GM12878 (cell line): ENCODE measurements at regions not wholly inside any gene's neighbourhood (a gene's known extent, or its start where the extent isn't known, plus 50 kb on each side); places are given as distances from the start of the nearest gene placed in this dataset.

ENCODE experiments used
- BHLHE40 ChIP-seq, 2 experiments: fragments of 450-650 bp in 1 of 2; IDR thresholded peaks; 2 replicates each; pipeline ENCODE4 v1.6.1; 2011 to 2017; ENCODE audit warnings: low read depth in 2 of 2, borderline replicate concordance in 1 of 2, improper control_type of control experiment in 1 of 2, low read length in 1 of 2, mild to moderate bottlenecking in 1 of 2
- ELK1 ChIP-seq: IDR thresholded peaks from 2 replicates; pipeline ENCODE4 v1.6.1; 2012; ENCODE audit warnings: low read depth, low read length, improper control_type of control experiment
- EZH2 ChIP-seq: IDR thresholded peaks from 2 replicates; pipeline ENCODE4 v1.6.1; 2012; ENCODE audit warnings: low read depth, mild to moderate bottlenecking, control low read depth, inconsistent platforms, low read length, borderline replicate concordance; ENCODE audit not compliant: control insufficient read depth
- PKNOX1 ChIP-seq: fragments of 450-650 bp; IDR thresholded peaks from 2 replicates; pipeline ENCODE4 v1.6.1; 2016; ENCODE audit warnings: mild to moderate bottlenecking
- RAD21 ChIP-seq: IDR thresholded peaks from 2 replicates; pipeline ENCODE4 v1.6.1; 2011; ENCODE audit warnings: mild to moderate bottlenecking, low read depth, low read length, moderate library complexity; ENCODE audit not compliant: insufficient read depth
- SP1 ChIP-seq: IDR thresholded peaks from one replicate; pipeline ENCODE4 v1.6.1; 2011; ENCODE audit warnings: low read depth, low read length
- SREBF1 ChIP-seq: IDR thresholded peaks from 2 replicates; pipeline ENCODE4 v1.6.1; 2012; ENCODE audit warnings: mild to moderate bottlenecking, low read length
- YY1 ChIP-seq: IDR thresholded peaks from 2 replicates; pipeline ENCODE4 v1.6.1; 2011; ENCODE audit warnings: low read depth, mild to moderate bottlenecking, low read length
- TF ChIP-seq, protein P1 (sequence below), 3 experiments: IDR thresholded peaks in 2 of 3; conservative IDR thresholded peaks in 1 of 3; 2 replicates each; pipeline ENCODE4 v1.5.1; 2011; ENCODE audit warnings: low read depth in 3 of 3, low read length in 3 of 3, mild to moderate bottlenecking in 3 of 3, control low read depth in 2 of 3, moderate library complexity in 2 of 3, inconsistent platforms in 1 of 3, mixed read lengths in 1 of 3; ENCODE audit not compliant: control insufficient read depth in 2 of 3, insufficient read depth in 1 of 3; ENCODE audit errors: extremely low read depth in 1 of 3
- TF ChIP-seq, protein P2 (sequence below): IDR thresholded peaks from 2 replicates; pipeline ENCODE4 v1.6.1; 2012; ENCODE audit warnings: improper control_type of control experiment, low read depth, low read length; ENCODE audit not compliant: insufficient replicate concordance
- TF ChIP-seq, protein P3 (sequence below): IDR thresholded peaks from 2 replicates; pipeline ENCODE4 v1.6.1; 2011; ENCODE audit warnings: low read depth, low read length, improper control_type of control experiment, borderline replicate concordance

GRCh38 chr4:141885112-141885511 is 248.7 kb downstream of the IL15 start:
- TF ChIP-seq YY1, result no peak
- TF ChIP-seq, protein P1, sequence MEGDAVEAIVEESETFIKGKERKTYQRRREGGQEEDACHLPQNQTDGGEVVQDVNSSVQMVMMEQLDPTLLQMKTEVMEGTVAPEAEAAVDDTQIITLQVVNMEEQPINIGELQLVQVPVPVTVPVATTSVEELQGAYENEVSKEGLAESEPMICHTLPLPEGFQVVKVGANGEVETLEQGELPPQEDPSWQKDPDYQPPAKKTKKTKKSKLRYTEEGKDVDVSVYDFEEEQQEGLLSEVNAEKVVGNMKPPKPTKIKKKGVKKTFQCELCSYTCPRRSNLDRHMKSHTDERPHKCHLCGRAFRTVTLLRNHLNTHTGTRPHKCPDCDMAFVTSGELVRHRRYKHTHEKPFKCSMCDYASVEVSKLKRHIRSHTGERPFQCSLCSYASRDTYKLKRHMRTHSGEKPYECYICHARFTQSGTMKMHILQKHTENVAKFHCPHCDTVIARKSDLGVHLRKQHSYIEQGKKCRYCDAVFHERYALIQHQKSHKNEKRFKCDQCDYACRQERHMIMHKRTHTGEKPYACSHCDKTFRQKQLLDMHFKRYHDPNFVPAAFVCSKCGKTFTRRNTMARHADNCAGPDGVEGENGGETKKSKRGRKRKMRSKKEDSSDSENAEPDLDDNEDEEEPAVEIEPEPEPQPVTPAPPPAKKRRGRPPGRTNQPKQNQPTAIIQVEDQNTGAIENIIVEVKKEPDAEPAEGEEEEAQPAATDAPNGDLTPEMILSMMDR (IDR thresholded peaks at IDR 0.05 in 2 of 3, conservative IDR thresholded peaks at IDR 0.05 in 1 of 3; ENCODE audit: control insufficient read depth in 2 of 3, extremely low read depth in 1 of 3, insufficient read depth in 1 of 3, low read depth in 3 of 3, low read length in 3 of 3), result no peak
- no peak for TF ChIP-seq SREBF1
- TF ChIP-seq, protein P2, sequence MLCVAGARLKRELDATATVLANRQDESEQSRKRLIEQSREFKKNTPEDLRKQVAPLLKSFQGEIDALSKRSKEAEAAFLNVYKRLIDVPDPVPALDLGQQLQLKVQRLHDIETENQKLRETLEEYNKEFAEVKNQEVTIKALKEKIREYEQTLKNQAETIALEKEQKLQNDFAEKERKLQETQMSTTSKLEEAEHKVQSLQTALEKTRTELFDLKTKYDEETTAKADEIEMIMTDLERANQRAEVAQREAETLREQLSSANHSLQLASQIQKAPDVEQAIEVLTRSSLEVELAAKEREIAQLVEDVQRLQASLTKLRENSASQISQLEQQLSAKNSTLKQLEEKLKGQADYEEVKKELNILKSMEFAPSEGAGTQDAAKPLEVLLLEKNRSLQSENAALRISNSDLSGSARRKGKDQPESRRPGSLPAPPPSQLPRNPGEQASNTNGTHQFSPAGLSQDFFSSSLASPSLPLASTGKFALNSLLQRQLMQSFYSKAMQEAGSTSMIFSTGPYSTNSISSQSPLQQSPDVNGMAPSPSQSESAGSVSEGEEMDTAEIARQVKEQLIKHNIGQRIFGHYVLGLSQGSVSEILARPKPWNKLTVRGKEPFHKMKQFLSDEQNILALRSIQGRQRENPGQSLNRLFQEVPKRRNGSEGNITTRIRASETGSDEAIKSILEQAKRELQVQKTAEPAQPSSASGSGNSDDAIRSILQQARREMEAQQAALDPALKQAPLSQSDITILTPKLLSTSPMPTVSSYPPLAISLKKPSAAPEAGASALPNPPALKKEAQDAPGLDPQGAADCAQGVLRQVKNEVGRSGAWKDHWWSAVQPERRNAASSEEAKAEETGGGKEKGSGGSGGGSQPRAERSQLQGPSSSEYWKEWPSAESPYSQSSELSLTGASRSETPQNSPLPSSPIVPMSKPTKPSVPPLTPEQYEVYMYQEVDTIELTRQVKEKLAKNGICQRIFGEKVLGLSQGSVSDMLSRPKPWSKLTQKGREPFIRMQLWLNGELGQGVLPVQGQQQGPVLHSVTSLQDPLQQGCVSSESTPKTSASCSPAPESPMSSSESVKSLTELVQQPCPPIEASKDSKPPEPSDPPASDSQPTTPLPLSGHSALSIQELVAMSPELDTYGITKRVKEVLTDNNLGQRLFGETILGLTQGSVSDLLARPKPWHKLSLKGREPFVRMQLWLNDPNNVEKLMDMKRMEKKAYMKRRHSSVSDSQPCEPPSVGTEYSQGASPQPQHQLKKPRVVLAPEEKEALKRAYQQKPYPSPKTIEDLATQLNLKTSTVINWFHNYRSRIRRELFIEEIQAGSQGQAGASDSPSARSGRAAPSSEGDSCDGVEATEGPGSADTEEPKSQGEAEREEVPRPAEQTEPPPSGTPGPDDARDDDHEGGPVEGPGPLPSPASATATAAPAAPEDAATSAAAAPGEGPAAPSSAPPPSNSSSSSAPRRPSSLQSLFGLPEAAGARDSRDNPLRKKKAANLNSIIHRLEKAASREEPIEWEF, result no peak
- no peak for TF ChIP-seq EZH2
- TF ChIP-seq, protein P3, sequence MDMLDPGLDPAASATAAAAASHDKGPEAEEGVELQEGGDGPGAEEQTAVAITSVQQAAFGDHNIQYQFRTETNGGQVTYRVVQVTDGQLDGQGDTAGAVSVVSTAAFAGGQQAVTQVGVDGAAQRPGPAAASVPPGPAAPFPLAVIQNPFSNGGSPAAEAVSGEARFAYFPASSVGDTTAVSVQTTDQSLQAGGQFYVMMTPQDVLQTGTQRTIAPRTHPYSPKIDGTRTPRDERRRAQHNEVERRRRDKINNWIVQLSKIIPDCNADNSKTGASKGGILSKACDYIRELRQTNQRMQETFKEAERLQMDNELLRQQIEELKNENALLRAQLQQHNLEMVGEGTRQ, result no peak
- no peak for TF ChIP-seq PKNOX1
- TF ChIP-seq RAD21, result no peak
- no peak for TF ChIP-seq SP1
- no peak for TF ChIP-seq BHLHE40 (IDR thresholded peaks at IDR 0.05; ENCODE audit: borderline replicate concordance in 1 of 2, low read depth in 2 of 2, low read length in 1 of 2)
- no peak for TF ChIP-seq ELK1
